HepG2 (cell line): ENCODE measurements at regions not wholly inside any gene's neighbourhood (a gene's known extent, or its start where the extent isn't known, plus 50 kb on each side); places are given as distances from the start of the nearest gene placed in this dataset.

Source experiments
- ATAC-seq: fragments of 200-7000 bp; cut with Tn5 transposase; 3 replicates; pipeline ENCODE4 v1.9.1; 2020; ENCODE audit warnings: mild to moderate bottlenecking, moderate library complexity
- BruUV-seq: library from RNA; stranded (reverse); fragments of 400-500 nt; replicated peaks from 2 replicates; lab custom pipeline; 2021; lab: Mats Ljungman, UMichigan
- CTCF ChIA-PET: fragments of 300-600 bp; formaldehyde crosslinking; extraction: SDS; loops from one replicate; lab custom pipeline; 2021; ENCODE audit warnings: low total read pairs, inconsistent platforms, low intra/inter-chr PET ratio; lab: Yijun Ruan, JAX
- POLR2A ChIA-PET: fragments of 350-600 bp; sonication (Branson Sonifier 250); formaldehyde crosslinking; loops from one replicate; lab custom pipeline; 2020; ENCODE audit warnings: antibody characterized with exemption, inconsistent platforms; lab: Yijun Ruan, JAX
- DNase-seq: peaks from one replicate; pipeline ENCODE4 v3.0.0-alpha.2; 2015; ENCODE audit warnings: low spot score
- FAIRE-seq: peaks from 3 replicates; lab custom pipeline; 2011; peaks lifted over from hg19 to GRCh38; lab: Jason Lieb, UNC
- H2AFZ ChIP-seq: one replicate; pipeline ENCODE4 v1.6.1; 2011; ENCODE audit warnings: low read length, inconsistent platforms
- H3K27ac ChIP-seq: fragments of 300-600 bp; 3 replicates; pipeline ENCODE4 v1.8.0; 2011; ENCODE audit warnings: mixed run types, mild to moderate bottlenecking, mixed read lengths, low read length, inconsistent platforms; ENCODE audit not compliant: insufficient read depth; ENCODE audit errors: extremely low read length
- H3K27me3 ChIP-seq, 2 experiments: fragments of 200-600 bp in 1 of 2; 2 replicates in 1 of 2; 3 replicates in 1 of 2; pipeline versions ENCODE4 v1.6.0 to v1.8.0; 2011; ENCODE audit warnings: low read length in 2 of 2, mild to moderate bottlenecking in 2 of 2, moderate library complexity in 2 of 2, inconsistent platforms in 1 of 2; ENCODE audit not compliant: insufficient read depth in 2 of 2, control insufficient read depth in 1 of 2
- H3K36me3 ChIP-seq, 2 experiments: fragments of 200-600 bp in 1 of 2; replicated peaks in 1 of 2; 2 replicates in 1 of 2; 3 replicates in 1 of 2; pipeline versions ENCODE4 v1.5.1 to v1.8.0; 2011; ENCODE audit warnings: low read length in 2 of 2, inconsistent platforms in 1 of 2; ENCODE audit not compliant: insufficient read depth in 2 of 2, control insufficient read depth in 1 of 2
- H3K4me1 ChIP-seq: 2 replicates; pipeline ENCODE4 v1.5.1; 2012; ENCODE audit warnings: low read length, inconsistent platforms; ENCODE audit not compliant: insufficient read depth
- H3K4me2 ChIP-seq: 2 replicates; pipeline ENCODE4 v1.6.0; 2011; ENCODE audit warnings: low read depth, low read length, inconsistent platforms
- H3K4me3 ChIP-seq, 3 experiments: fragments of 200-600 bp in 1 of 3; sonication (generic), shearing (Covaris generic) in 1 of 3; replicated peaks in 1 of 3; 2 replicates each; pipeline ENCODE4 v1.5.1; 2011 to 2016; ENCODE audit warnings: low read length in 3 of 3, inconsistent platforms in 2 of 3, low read depth in 2 of 3, mild to moderate bottlenecking in 2 of 3, control low read depth in 1 of 3, mixed read lengths in 1 of 3; ENCODE audit not compliant: insufficient read depth in 1 of 3
- H3K79me2 ChIP-seq: one replicate; pipeline ENCODE4 v1.6.1; 2011; ENCODE audit warnings: low read length, inconsistent platforms; ENCODE audit not compliant: insufficient read depth
- H3K9ac ChIP-seq: 2 replicates; pipeline ENCODE4 v1.6.0; 2011; ENCODE audit warnings: mild to moderate bottlenecking, low read depth, low read length, inconsistent platforms; ENCODE audit not compliant: insufficient read depth
- H3K9me3 ChIP-seq: 2 replicates; pipeline ENCODE4 v1.5.1; 2012; ENCODE audit warnings: mild to moderate bottlenecking, low read length
- H4K20me1 ChIP-seq: 2 replicates; pipeline ENCODE4 v1.6.0; 2011; ENCODE audit warnings: inconsistent platforms, mild to moderate bottlenecking, low read length, moderate library complexity; ENCODE audit not compliant: insufficient read depth
- FOXC1 ChIP-seq: sonication (generic); formaldehyde crosslinking; IDR thresholded peaks from 2 replicates; pipeline ENCODE4 v1.8.0; 2022; ENCODE audit warnings: mild to moderate bottlenecking, missing genetic modification reagents, borderline replicate concordance
- GPN1 ChIP-seq: sonication (generic); formaldehyde crosslinking; IDR thresholded peaks from 2 replicates; pipeline ENCODE4 v1.5.1; 2020; ENCODE audit warnings: missing genetic modification reagents, borderline replicate concordance
- KDM5B ChIP-seq: sonication (generic); formaldehyde crosslinking; IDR thresholded peaks from 2 replicates; pipeline ENCODE4 v1.4.0; 2020; ENCODE audit warnings: missing genetic modification reagents, mild to moderate bottlenecking, borderline replicate concordance
- NFYB ChIP-seq: sonication (generic); formaldehyde crosslinking; IDR thresholded peaks from 2 replicates; pipeline ENCODE4 v1.4.0; 2020; ENCODE audit warnings: missing genetic modification reagents
- RARG ChIP-seq: sonication (generic); formaldehyde crosslinking; IDR thresholded peaks from 2 replicates; pipeline ENCODE4 v1.4.0; 2020; ENCODE audit warnings: low read depth, mild to moderate bottlenecking, missing genetic modification reagents
- SAP130 ChIP-seq: IDR thresholded peaks from 2 replicates; pipeline ENCODE4 v1.6.1; 2016; ENCODE audit warnings: low read depth
- XBP1 ChIP-seq: sonication (generic); formaldehyde crosslinking; IDR thresholded peaks from 2 replicates; pipeline ENCODE4 v1.5.0; 2020; ENCODE audit warnings: missing genetic modification reagents
- ZNF124 ChIP-seq: sonication (generic); formaldehyde crosslinking; IDR thresholded peaks from 2 replicates; pipeline ENCODE4 v1.4.0; 2020; ENCODE audit warnings: missing genetic modification reagents
- ZNF251 ChIP-seq: sonication (generic); formaldehyde crosslinking; IDR thresholded peaks from 2 replicates; pipeline ENCODE4 v1.9.0; 2021; ENCODE audit warnings: mild to moderate bottlenecking, missing genetic modification reagents
- WGBS: methylation state at CpG from one replicate; pipeline ENCODE4 v1.1.6; 2017; ENCODE audit warnings: low lambda C conversion rate; 5-methylcytosine and 5-hydroxymethylcytosine counted together
- in situ Hi-C: cut with HindIII; loops from 2 replicates; pipeline ENCODE4 v1.10.0; 2017; ENCODE audit warnings: low pct_unique_long_range_greater_than_20kb; ENCODE audit not compliant: extremely low pct_ligation_motif_present
- intact Hi-C: fragments of 100-400 bp; cut with micrococcal nuclease; formaldehyde crosslinking; loops from one replicate; pipeline ENCODE4 v1.10.0; 2022; ENCODE audit not compliant: unreplicated experiment
- TF ChIP-seq, protein P1 (sequence below): sonication (generic); formaldehyde crosslinking; IDR thresholded peaks from 2 replicates; pipeline ENCODE4 v1.4.0; 2020; ENCODE audit warnings: mild to moderate bottlenecking, missing genetic modification reagents
- TF ChIP-seq, protein P2 (sequence below): sonication (generic); formaldehyde crosslinking; conservative IDR thresholded peaks from 2 replicates; pipeline ENCODE4 v1.4.0; 2020; ENCODE audit warnings: missing genetic modification reagents
- TF ChIP-seq, protein P3 (sequence below): sonication (generic); formaldehyde crosslinking; IDR thresholded peaks from 2 replicates; pipeline ENCODE4 v1.5.1; 2020; ENCODE audit warnings: mild to moderate bottlenecking, missing genetic modification reagents
- TF ChIP-seq, protein P4 (sequence below): fragments of 450-650 bp; IDR thresholded peaks from 2 replicates; pipeline ENCODE4 v1.6.1; 2017; ENCODE audit warnings: mild to moderate bottlenecking

DNA sequence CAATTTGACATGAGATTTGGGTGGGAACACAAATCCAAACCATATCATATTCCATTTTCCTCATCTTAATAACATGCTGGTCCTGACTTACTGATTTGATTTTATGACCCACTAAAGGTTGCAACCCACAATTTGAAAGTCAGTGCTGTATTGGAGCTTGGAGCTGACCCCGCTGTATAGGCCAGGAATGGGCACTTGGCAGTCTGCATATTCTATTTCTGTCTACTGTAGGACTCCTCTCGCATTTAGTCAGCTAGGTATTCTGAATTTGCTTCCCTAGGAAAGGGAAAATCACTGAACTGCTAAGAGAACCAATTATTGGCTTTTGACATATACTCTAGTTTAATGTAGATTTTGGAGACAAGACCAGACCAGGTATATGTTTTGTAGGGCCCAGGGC is 157.0 kb downstream of the MFSD1 start (continued):
- no peak for TF ChIP-seq RARG (CRISPR knock-in tag)
- TF ChIP-seq FOXC1: no peak

DNA sequence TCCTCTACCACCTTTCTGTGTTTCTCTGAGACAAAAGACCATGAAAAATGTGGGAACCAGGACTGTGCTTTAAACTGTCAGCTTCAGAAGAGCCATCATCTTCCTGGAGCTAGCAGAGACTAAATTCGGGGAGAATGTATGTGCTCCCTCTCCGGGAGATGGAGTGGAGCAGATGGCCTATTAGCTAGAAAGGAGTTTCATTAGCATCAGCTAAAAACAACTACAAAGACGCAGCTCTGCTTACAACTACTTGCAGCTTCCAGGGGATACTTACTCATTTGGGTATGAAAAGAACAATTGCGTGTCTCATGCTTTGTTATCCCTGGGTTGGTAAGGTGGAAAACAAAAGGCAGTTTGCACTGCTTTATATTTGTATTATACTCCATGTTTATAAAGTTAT is 159.6 kb downstream of the MFSD1 start:
- POLR2A ChIA-PET: no interaction called here
- H3K4me2 ChIP-seq: no peak overlapping the region
- FAIRE-seq (no peak), ATAC-seq (no peak), DNase-seq (no peak)
- H4K20me1 ChIP-seq: no peaks in the 10 kb centered on the region
- no TSS peak for BruUV-seq
- 6% methylated on average over 3 of the region's 4 CpGs for WGBS
- no peak overlapping the region for H2AFZ ChIP-seq
- H3K4me1 ChIP-seq: no peaks in the 10 kb centered on the region
- H3K27ac ChIP-seq: no peak overlapping the region
- no peaks in the 10 kb centered on the region for H3K36me3 ChIP-seq
- no peak overlapping the region for H3K9ac ChIP-seq
- H3K9me3 ChIP-seq: no peaks in the 10 kb centered on the region
- intact Hi-C loops (no loop called here), in situ Hi-C loops (no loop called here)
- H3K27me3 ChIP-seq: no peaks in the 10 kb centered on the region
- H3K79me2 ChIP-seq: no peaks in the 10 kb centered on the region
- CTCF ChIA-PET: no interaction called here
- no peak overlapping the region for H3K4me3 ChIP-seq
- TF ChIP-seq, protein P1, sequence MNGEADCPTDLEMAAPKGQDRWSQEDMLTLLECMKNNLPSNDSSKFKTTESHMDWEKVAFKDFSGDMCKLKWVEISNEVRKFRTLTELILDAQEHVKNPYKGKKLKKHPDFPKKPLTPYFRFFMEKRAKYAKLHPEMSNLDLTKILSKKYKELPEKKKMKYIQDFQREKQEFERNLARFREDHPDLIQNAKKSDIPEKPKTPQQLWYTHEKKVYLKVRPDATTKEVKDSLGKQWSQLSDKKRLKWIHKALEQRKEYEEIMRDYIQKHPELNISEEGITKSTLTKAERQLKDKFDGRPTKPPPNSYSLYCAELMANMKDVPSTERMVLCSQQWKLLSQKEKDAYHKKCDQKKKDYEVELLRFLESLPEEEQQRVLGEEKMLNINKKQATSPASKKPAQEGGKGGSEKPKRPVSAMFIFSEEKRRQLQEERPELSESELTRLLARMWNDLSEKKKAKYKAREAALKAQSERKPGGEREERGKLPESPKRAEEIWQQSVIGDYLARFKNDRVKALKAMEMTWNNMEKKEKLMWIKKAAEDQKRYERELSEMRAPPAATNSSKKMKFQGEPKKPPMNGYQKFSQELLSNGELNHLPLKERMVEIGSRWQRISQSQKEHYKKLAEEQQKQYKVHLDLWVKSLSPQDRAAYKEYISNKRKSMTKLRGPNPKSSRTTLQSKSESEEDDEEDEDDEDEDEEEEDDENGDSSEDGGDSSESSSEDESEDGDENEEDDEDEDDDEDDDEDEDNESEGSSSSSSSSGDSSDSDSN (CRISPR knock-in tag): no peak
- TF ChIP-seq ZNF124 (no peak), KDM5B (CRISPR knock-in tag) (no peak), GPN1 (CRISPR knock-in tag) (no peak), ZNF251 (CRISPR knock-in tag) (no peak), XBP1 (CRISPR knock-in tag) (no peak), NFYB (no peak), SAP130 (no peak)
- TF ChIP-seq, protein P2, sequence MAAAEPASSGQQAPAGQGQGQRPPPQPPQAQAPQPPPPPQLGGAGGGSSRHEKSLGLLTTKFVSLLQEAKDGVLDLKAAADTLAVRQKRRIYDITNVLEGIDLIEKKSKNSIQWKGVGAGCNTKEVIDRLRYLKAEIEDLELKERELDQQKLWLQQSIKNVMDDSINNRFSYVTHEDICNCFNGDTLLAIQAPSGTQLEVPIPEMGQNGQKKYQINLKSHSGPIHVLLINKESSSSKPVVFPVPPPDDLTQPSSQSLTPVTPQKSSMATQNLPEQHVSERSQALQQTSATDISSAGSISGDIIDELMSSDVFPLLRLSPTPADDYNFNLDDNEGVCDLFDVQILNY: no peak
- TF ChIP-seq, protein P3, sequence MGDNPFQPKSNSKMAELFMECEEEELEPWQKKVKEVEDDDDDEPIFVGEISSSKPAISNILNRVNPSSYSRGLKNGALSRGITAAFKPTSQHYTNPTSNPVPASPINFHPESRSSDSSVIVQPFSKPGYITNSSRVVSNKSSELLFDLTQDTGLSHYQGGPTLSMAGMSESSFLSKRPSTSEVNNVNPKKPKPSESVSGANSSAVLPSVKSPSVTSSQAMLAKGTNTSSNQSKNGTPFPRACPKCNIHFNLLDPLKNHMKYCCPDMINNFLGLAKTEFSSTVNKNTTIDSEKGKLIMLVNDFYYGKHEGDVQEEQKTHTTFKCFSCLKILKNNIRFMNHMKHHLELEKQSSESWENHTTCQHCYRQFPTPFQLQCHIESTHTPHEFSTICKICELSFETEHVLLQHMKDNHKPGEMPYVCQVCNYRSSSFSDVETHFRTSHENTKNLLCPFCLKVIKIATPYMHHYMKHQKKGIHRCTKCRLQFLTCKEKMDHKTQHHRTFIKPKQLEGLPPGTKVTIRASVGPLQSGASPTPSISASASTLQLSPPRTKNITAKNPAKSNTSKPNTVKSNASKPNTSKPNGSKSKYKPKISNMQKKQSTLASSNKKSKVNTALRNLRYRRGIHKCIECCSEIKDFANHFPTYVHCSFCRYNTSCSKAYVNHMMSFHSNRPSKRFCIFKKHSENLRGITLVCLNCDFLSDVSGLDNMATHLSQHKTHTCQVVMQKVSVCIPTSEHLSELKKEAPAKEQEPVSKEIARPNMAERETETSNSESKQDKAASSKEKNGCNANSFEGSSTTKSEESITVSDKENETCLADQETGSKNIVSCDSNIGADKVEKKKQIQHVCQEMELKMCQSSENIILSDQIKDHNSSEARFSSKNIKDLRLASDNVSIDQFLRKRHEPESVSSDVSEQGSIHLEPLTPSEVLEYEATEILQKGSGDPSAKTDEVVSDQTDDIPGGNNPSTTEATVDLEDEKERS: no peak
- TF ChIP-seq, protein P4, sequence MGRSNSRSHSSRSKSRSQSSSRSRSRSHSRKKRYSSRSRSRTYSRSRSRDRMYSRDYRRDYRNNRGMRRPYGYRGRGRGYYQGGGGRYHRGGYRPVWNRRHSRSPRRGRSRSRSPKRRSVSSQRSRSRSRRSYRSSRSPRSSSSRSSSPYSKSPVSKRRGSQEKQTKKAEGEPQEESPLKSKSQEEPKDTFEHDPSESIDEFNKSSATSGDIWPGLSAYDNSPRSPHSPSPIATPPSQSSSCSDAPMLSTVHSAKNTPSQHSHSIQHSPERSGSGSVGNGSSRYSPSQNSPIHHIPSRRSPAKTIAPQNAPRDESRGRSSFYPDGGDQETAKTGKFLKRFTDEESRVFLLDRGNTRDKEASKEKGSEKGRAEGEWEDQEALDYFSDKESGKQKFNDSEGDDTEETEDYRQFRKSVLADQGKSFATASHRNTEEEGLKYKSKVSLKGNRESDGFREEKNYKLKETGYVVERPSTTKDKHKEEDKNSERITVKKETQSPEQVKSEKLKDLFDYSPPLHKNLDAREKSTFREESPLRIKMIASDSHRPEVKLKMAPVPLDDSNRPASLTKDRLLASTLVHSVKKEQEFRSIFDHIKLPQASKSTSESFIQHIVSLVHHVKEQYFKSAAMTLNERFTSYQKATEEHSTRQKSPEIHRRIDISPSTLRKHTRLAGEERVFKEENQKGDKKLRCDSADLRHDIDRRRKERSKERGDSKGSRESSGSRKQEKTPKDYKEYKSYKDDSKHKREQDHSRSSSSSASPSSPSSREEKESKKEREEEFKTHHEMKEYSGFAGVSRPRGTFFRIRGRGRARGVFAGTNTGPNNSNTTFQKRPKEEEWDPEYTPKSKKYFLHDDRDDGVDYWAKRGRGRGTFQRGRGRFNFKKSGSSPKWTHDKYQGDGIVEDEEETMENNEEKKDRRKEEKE: no peak
